Esophagus muscularis mucosa (tissue), 4 donors: ENCODE measurements at regions not wholly inside any gene's neighbourhood (a gene's known extent, or its start where the extent isn't known, plus 50 kb on each side); places are given as distances from the start of the nearest gene placed in this dataset.

ENCODE experiments used
- DNase-seq: peaks from one replicate; pipeline ENCODE4 v3.0.0-alpha.2; 2017; ENCODE audit errors: extremely low spot score
- H3K27ac ChIP-seq, 4 donors: fragments of 200-600 bp; sonication (generic); replicated peaks in 1 of 4; 1 replicate in 3 of 4; 2 replicates in 1 of 4; pipeline ENCODE4 v1.5.1; 2016 to 2019; ENCODE audit warnings: mild to moderate bottlenecking in 1 of 4
- H3K27me3 ChIP-seq, 4 donors: fragments of 200-600 bp; sonication (generic); one replicate each; pipeline versions ENCODE4 v1.5.1 to v1.6.0; 2016 to 2019
- H3K36me3 ChIP-seq, 4 donors: fragments of 200-600 bp; sonication (generic); one replicate each; pipeline ENCODE4 v1.5.1; 2016 to 2019
- H3K4me1 ChIP-seq, 4 donors: fragments of 200-600 bp; sonication (generic); one replicate each; pipeline ENCODE4 v1.5.1; 2016 to 2019
- H3K4me3 ChIP-seq, 4 donors: fragments of 200-600 bp; sonication (generic); 1 replicate in 2 of 4; 2 replicates in 2 of 4; pipeline ENCODE4 v1.5.1; 2016 to 2019; ENCODE audit warnings: mild to moderate bottlenecking in 4 of 4, moderate library complexity in 1 of 4
- H3K9me3 ChIP-seq, 4 donors: fragments of 200-600 bp; sonication (generic); 1 replicate in 3 of 4; 2 replicates in 1 of 4; pipeline ENCODE4 v1.5.1; 2016 to 2019
- CTCF ChIP-seq, 3 experiments: fragments of 200-600 bp in 2 of 3; fragments of 450-650 bp in 1 of 3; sonication (generic) in 2 of 3; IDR thresholded peaks; one replicate each; pipeline ENCODE4 v1.5.1; 2017 to 2019; ENCODE audit warnings: antibody characterized with exemption in 3 of 3, mild to moderate bottlenecking in 2 of 3, moderate library complexity in 1 of 3
- EP300 ChIP-seq: sonication (generic); formaldehyde crosslinking; IDR thresholded peaks from one replicate; pipeline ENCODE4 v1.6.1; 2017; ENCODE audit warnings: antibody characterized with exemption
- POLR2A ChIP-seq: fragments of 450-650 bp; IDR thresholded peaks from one replicate; pipeline ENCODE4 v1.6.1; 2017; ENCODE audit warnings: antibody characterized with exemption, moderate library complexity, mild to moderate bottlenecking, low read depth
- POLR2AphosphoS5 ChIP-seq, 2 donors: sonication (generic); formaldehyde crosslinking; IDR thresholded peaks; one replicate each; pipeline ENCODE4 v1.6.1; 2017; ENCODE audit warnings: antibody characterized with exemption in 2 of 2
- WGBS: methylation state at CpG from one replicate; pipeline ENCODE4 v1.1.5; 2018; 5-methylcytosine and 5-hydroxymethylcytosine counted together
- intact Hi-C: fragments of 100-400 bp; cut with DNase I; formaldehyde crosslinking; loops from one replicate; pipeline ENCODE4 v1.15.1; 2023

- 100% methylated on average over 3 of the region's 3 CpGs for WGBS
- DNase-seq: no peak
- Histone ChIP-seq H3K27me3 (no peaks in the 10 kb centered on the region), H3K9me3 (no peaks in the 10 kb centered on the region), H3K36me3 (no peaks in the 10 kb centered on the region), H3K4me3 (no peak overlapping the region), H3K27ac (no peak overlapping the region), H3K4me1 (no peaks in the 10 kb centered on the region)
- intact Hi-C loops: no loop called here
- TF ChIP-seq POLR2A (no peak), POLR2AphosphoS5 (IDR thresholded peaks at IDR 0.05) (no peak)
These were observed 1099.3 kb downstream of the SOCS6 start for GRCh38 chr18:71388148-71388547.

GRCh38 chr18:71374294-71375000, 1085.6 kb downstream of the SOCS6 start:
- 54% methylated on average over 5 of the region's 5 CpGs for WGBS
- no peak overlapping the region for H3K4me3 ChIP-seq
- no peak for DNase-seq
- H3K27ac ChIP-seq: no peak overlapping the region
- H3K9me3 ChIP-seq: no peaks in the 10 kb centered on the region
- H3K36me3 ChIP-seq: no peaks in the 10 kb centered on the region
- TF ChIP-seq POLR2AphosphoS5 (IDR thresholded peaks at IDR 0.05) (no peak), POLR2A (no peak), CTCF (IDR thresholded peaks at IDR 0.05) (no peak), EP300 (no peak)
- H3K27me3 ChIP-seq: no peaks in the 10 kb centered on the region
- no peaks in the 10 kb centered on the region for H3K4me1 ChIP-seq
- intact Hi-C loops: no loop called here

GRCh38 chr18:71371951-71372605, 1083.2 kb downstream of the SOCS6 start:
- intact Hi-C loops: no loop called here
- 83% methylated on average over 2 of the region's 2 CpGs for WGBS
- no peak overlapping the region for H3K4me3 ChIP-seq
- no peaks in the 10 kb centered on the region for H3K27me3 ChIP-seq
- H3K36me3 ChIP-seq: no peaks in the 10 kb centered on the region
- no peaks in the 10 kb centered on the region for H3K4me1 ChIP-seq
- no peak for TF ChIP-seq POLR2A
- TF ChIP-seq CTCF (IDR thresholded peaks at IDR 0.05): no peak
- TF ChIP-seq EP300: no peak
- no peak for TF ChIP-seq POLR2AphosphoS5 (IDR thresholded peaks at IDR 0.05)
- H3K9me3 ChIP-seq: peaks cover 0 to 5% (median 0%) of the 10 kb centered on the region in 4 donors
- H3K27ac ChIP-seq: no peak overlapping the region
- no peak for DNase-seq

- TF ChIP-seq POLR2AphosphoS5 (IDR thresholded peaks at IDR 0.05) (no peak), CTCF (IDR thresholded peaks at IDR 0.05) (no peak), EP300 (no peak)
- no peak overlapping the region for H3K4me3 ChIP-seq
- intact Hi-C loops: no loop called here
- no peaks in the 10 kb centered on the region for H3K36me3 ChIP-seq
- DNase-seq: no peak
- peaks cover 0 to 13% (median 4%) of the 10 kb centered on the region in 4 donors for H3K9me3 ChIP-seq
- no peak overlapping the region for H3K27ac ChIP-seq
- WGBS: 65% methylated on average over 7 of the region's 7 CpGs
- no peaks in the 10 kb centered on the region for H3K27me3 ChIP-seq
- H3K4me1 ChIP-seq: no peaks in the 10 kb centered on the region
These were observed 1082.0 kb downstream of the SOCS6 start for GRCh38 chr18:71370671-71371445.

- intact Hi-C loops: no loop called here
- 91% methylated on average over 2 of the region's 2 CpGs for WGBS
These were observed 1081.2 kb downstream of the SOCS6 start for GRCh38 chr18:71370095-71370494.

More at GRCh38 chr18:71370095-71370494, 1081.2 kb downstream of the SOCS6 start:
- Histone ChIP-seq H3K4me1 (no peaks in the 10 kb centered on the region), H3K27me3 (no peaks in the 10 kb centered on the region), H3K9me3 (peaks cover 0 to 13% (median 4%) of the 10 kb centered on the region in 4 donors), H3K36me3 (no peaks in the 10 kb centered on the region), H3K27ac (no peak overlapping the region), H3K4me3 (no peak overlapping the region)
- DNase-seq: no peak
- TF ChIP-seq POLR2A: no peak
- no peak for TF ChIP-seq POLR2AphosphoS5 (IDR thresholded peaks at IDR 0.05)
- TF ChIP-seq EP300: no peak
- no peak for TF ChIP-seq CTCF (IDR thresholded peaks at IDR 0.05)
